ENCODE measurements at regions not wholly inside any gene's neighbourhood (a gene's known extent, or its start where the extent isn't known, plus 50 kb on each side); places are given as distances from the start of the nearest gene placed in this dataset.

- DNase-seq (ENCODE audit: extremely low read depth in 1 of 4, low spot score in 3 of 4) (no peak), FAIRE-seq (no peak), ATAC-seq (no peak)
- no TSS peak for BruUV-seq (replicated peaks)
- 1% methylated on average over 6 of the region's 6 CpGs for WGBS (ENCODE audit: insufficient coverage, low coverage, missing lambda C conversion rate)
- Histone ChIP-seq H3K4me3 (no peak overlapping the region), H3K9ac (ENCODE audit: insufficient read depth in 1 of 2, low read depth in 2 of 2, low read length in 2 of 2) (no peak overlapping the region), H3K27ac (ENCODE audit: extremely low read depth, low read depth, low read length) (no peak overlapping the region), H3K4me2 (ENCODE audit: insufficient read depth, low read length) (no peak overlapping the region), H3K4me1 (replicated peaks in 1 of 2; ENCODE audit: control insufficient read depth in 2 of 2, insufficient read depth in 2 of 2, low read length in 2 of 2) (no peaks in the 10 kb centered on the region), H3K9me3 (replicated peaks; ENCODE audit: control insufficient read depth, insufficient read depth, low read depth, low read length) (no peaks in the 10 kb centered on the region), H3K9me1 (ENCODE audit: control insufficient read depth, insufficient read depth, low read length) (no peaks in the 10 kb centered on the region), H3K79me2 (ENCODE audit: control insufficient read depth, insufficient read depth, low read length) (no peaks in the 10 kb centered on the region), H3K27me3 (ENCODE audit: control insufficient read depth in 2 of 2, insufficient read depth in 2 of 2, low read length in 2 of 2) (no peaks in the 10 kb centered on the region), H2AFZ (ENCODE audit: low read depth, low read length) (no peak overlapping the region), H4K20me1 (replicated peaks; ENCODE audit: control insufficient read depth, insufficient read depth, low read length) (no peaks in the 10 kb centered on the region), H3K36me3 (ENCODE audit: control insufficient read depth, insufficient read depth, low read length) (no peaks in the 10 kb centered on the region)
- in situ Hi-C loops (cut with MboI) (no loop called here), intact Hi-C loops (cut with micrococcal nuclease) (no loop called here)
- TF ChIP-seq L3MBTL2 (IDR thresholded peaks at IDR 0.05) (no peak), SAFB (IDR thresholded peaks at IDR 0.05; ENCODE audit: borderline replicate concordance, low read depth, low read length) (no peak), SMARCA5 (IDR thresholded peaks at IDR 0.05) (no peak), ZNF143 (CRISPR knock-in tag; IDR thresholded peaks at IDR 0.05) (no peak), SIN3B (IDR thresholded peaks at IDR 0.05; ENCODE audit: low read depth) (no peak), MYNN (IDR thresholded peaks at IDR 0.05) (no peak), MYNN (CRISPR knock-in tag; IDR thresholded peaks at IDR 0.05) (no peak), NFXL1 (CRISPR knock-in tag; IDR thresholded peaks at IDR 0.05) (no peak), ARNT (IDR thresholded peaks at IDR 0.05) (no peak), BRD9 (IDR thresholded peaks at IDR 0.05; ENCODE audit: low read depth, partially characterized antibody) (no peak), KLF1 (tag; IDR thresholded peaks at IDR 0.05) (no peak), ERF (CRISPR knock-in tag; IDR thresholded peaks at IDR 0.05) (no peak), ZNF717 (CRISPR knock-in tag; IDR thresholded peaks at IDR 0.05) (no peak), ZNF184 (CRISPR knock-in tag; IDR thresholded peaks at IDR 0.05) (no peak), SLC30A9 (CRISPR knock-in tag; IDR thresholded peaks at IDR 0.05) (no peak), NFRKB (IDR thresholded peaks at IDR 0.05; ENCODE audit: low read depth) (no peak)
- TF ChIP-seq, protein P1, sequence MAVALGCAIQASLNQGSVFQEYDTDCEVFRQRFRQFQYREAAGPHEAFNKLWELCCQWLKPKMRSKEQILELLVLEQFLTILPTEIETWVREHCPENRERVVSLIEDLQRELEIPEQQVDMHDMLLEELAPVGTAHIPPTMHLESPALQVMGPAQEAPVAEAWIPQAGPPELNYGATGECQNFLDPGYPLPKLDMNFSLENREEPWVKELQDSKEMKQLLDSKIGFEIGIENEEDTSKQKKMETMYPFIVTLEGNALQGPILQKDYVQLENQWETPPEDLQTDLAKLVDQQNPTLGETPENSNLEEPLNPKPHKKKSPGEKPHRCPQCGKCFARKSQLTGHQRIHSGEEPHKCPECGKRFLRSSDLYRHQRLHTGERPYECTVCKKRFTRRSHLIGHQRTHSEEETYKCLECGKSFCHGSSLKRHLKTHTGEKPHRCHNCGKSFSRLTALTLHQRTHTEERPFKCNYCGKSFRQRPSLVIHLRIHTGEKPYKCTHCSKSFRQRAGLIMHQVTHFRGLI (CRISPR knock-in tag; IDR thresholded peaks at IDR 0.05): no peak
- TF ChIP-seq, protein P2, sequence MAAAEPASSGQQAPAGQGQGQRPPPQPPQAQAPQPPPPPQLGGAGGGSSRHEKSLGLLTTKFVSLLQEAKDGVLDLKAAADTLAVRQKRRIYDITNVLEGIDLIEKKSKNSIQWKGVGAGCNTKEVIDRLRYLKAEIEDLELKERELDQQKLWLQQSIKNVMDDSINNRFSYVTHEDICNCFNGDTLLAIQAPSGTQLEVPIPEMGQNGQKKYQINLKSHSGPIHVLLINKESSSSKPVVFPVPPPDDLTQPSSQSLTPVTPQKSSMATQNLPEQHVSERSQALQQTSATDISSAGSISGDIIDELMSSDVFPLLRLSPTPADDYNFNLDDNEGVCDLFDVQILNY (CRISPR knock-in tag; IDR thresholded peaks at IDR 0.05): no peak
- TF ChIP-seq, protein P3, sequence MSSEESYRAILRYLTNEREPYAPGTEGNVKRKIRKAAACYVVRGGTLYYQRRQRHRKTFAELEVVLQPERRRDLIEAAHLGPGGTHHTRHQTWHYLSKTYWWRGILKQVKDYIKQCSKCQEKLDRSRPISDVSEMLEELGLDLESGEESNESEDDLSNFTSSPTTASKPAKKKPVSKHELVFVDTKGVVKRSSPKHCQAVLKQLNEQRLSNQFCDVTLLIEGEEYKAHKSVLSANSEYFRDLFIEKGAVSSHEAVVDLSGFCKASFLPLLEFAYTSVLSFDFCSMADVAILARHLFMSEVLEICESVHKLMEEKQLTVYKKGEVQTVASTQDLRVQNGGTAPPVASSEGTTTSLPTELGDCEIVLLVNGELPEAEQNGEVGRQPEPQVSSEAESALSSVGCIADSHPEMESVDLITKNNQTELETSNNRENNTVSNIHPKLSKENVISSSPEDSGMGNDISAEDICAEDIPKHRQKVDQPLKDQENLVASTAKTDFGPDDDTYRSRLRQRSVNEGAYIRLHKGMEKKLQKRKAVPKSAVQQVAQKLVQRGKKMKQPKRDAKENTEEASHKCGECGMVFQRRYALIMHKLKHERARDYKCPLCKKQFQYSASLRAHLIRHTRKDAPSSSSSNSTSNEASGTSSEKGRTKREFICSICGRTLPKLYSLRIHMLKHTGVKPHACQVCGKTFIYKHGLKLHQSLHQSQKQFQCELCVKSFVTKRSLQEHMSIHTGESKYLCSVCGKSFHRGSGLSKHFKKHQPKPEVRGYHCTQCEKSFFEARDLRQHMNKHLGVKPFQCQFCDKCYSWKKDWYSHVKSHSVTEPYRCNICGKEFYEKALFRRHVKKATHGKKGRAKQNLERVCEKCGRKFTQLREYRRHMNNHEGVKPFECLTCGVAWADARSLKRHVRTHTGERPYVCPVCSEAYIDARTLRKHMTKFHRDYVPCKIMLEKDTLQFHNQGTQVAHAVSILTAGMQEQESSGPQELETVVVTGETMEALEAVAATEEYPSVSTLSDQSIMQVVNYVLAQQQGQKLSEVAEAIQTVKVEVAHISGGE (CRISPR knock-in tag; IDR thresholded peaks at IDR 0.05): no peak
- ChIA-PET CTCF (ENCODE audit: low intra/inter-chr PET ratio) (no interaction called here), POLR2A (no interaction called here)
Observed at GRCh38 chr16:35711435-35711834, 2252.0 kb downstream of the TP53TG3F start.

All from K562 (cell line).